ENCODE measurements at regions not wholly inside any gene's neighbourhood (a gene's known extent, or its start where the extent isn't known, plus 50 kb on each side); places are given as distances from the start of the nearest gene placed in this dataset.

GRCh38 chr10:78210548-78210947, 176.9 kb downstream of the RPS24 start:
- no peak overlapping the region for H3K27ac ChIP-seq (ENCODE audit: low read depth, low read length)

GRCh38 chr10:78210976-78211375, 177.3 kb downstream of the RPS24 start:
- Histone ChIP-seq H2BK5ac (ENCODE audit: low read length) (no peak overlapping the region), H3K27me3 (ENCODE audit: insufficient read depth, low read length, poor library complexity) (no peaks in the 10 kb centered on the region), H3K4me2 (ENCODE audit: low read length) (no peak overlapping the region), H2BK120ac (ENCODE audit: low read depth, low read length) (no peak overlapping the region), H3K9ac (ENCODE audit: low read length) (no peak overlapping the region), H3K18ac (ENCODE audit: low read length) (no peak overlapping the region), H3K27ac (ENCODE audit: low read depth, low read length) (no peak overlapping the region), H4K5ac (ENCODE audit: low read length) (no peak overlapping the region), H3K36me3 (ENCODE audit: control insufficient read depth, insufficient read depth, low read length) (no peaks in the 10 kb centered on the region), H3K56ac (ENCODE audit: low read length) (no peak overlapping the region), H3K79me2 (ENCODE audit: control insufficient read depth, insufficient read depth, low read length) (no peaks in the 10 kb centered on the region), H3K4me1 (ENCODE audit: control insufficient read depth, low read depth, low read length) (no peaks in the 10 kb centered on the region), H4K8ac (ENCODE audit: low read depth, low read length) (no peak overlapping the region), H2AK5ac (ENCODE audit: low read length) (no peak overlapping the region), H3K23ac (ENCODE audit: low read length) (no peak overlapping the region), H3K4ac (ENCODE audit: low read depth, low read length) (no peak overlapping the region), H3K4me3 (ENCODE audit: low read length) (no peak overlapping the region), H2BK15ac (replicated peaks; ENCODE audit: low read depth) (no peak overlapping the region), H3K79me1 (ENCODE audit: low read length) (no peaks in the 10 kb centered on the region)
- WGBS (ENCODE audit: extremely low coverage, insufficient coverage, low lambda C conversion rate), result no CpG with 5 or more reads among the region's 6 CpGs
- no peak for DNase-seq

More at GRCh38 chr10:78210548-78210947, 176.9 kb downstream of the RPS24 start:
- Histone ChIP-seq H3K9ac (ENCODE audit: low read length) (no peak overlapping the region), H3K4me2 (ENCODE audit: low read length) (no peak overlapping the region), H3K27me3 (ENCODE audit: insufficient read depth, low read length, poor library complexity) (no peaks in the 10 kb centered on the region), H3K18ac (ENCODE audit: low read length) (no peak overlapping the region), H3K4me1 (ENCODE audit: control insufficient read depth, low read depth, low read length) (no peaks in the 10 kb centered on the region), H2AK5ac (ENCODE audit: low read length) (no peak overlapping the region), H3K79me2 (ENCODE audit: control insufficient read depth, insufficient read depth, low read length) (no peaks in the 10 kb centered on the region), H4K5ac (ENCODE audit: low read length) (no peak overlapping the region), H2BK5ac (ENCODE audit: low read length) (no peak overlapping the region), H3K56ac (ENCODE audit: low read length) (no peak overlapping the region), H3K36me3 (ENCODE audit: control insufficient read depth, insufficient read depth, low read length) (no peaks in the 10 kb centered on the region), H3K79me1 (ENCODE audit: low read length) (no peaks in the 10 kb centered on the region), H2BK15ac (replicated peaks; ENCODE audit: low read depth) (no peak overlapping the region), H3K4me3 (ENCODE audit: low read length) (no peak overlapping the region), H3K23ac (ENCODE audit: low read length) (no peak overlapping the region), H2BK120ac (ENCODE audit: low read depth, low read length) (no peak overlapping the region), H4K8ac (ENCODE audit: low read depth, low read length) (no peak overlapping the region), H3K4ac (ENCODE audit: low read depth, low read length) (no peak overlapping the region)
- no peak for DNase-seq
- WGBS (ENCODE audit: extremely low coverage, insufficient coverage, low lambda C conversion rate), result no CpG with 5 or more reads among the region's 5 CpGs

- H3K27ac ChIP-seq (ENCODE audit: low read depth, low read length), result no peak overlapping the region
- no peaks in the 10 kb centered on the region for H3K79me1 ChIP-seq (ENCODE audit: low read length)
- H3K9ac ChIP-seq (ENCODE audit: low read length), result no peak overlapping the region
These were observed 177.9 kb downstream of the RPS24 start for GRCh38 chr10:78211561-78212051.

GRCh38 chr10:78212060-78212785, 178.6 kb downstream of the RPS24 start:
- Histone ChIP-seq H4K5ac (ENCODE audit: low read length) (no peak overlapping the region), H4K8ac (ENCODE audit: low read depth, low read length) (no peak overlapping the region), H3K27me3 (ENCODE audit: insufficient read depth, low read length, poor library complexity) (no peaks in the 10 kb centered on the region), H2AK5ac (ENCODE audit: low read length) (no peak overlapping the region), H3K18ac (ENCODE audit: low read length) (no peak overlapping the region), H3K23ac (ENCODE audit: low read length) (no peak overlapping the region), H3K79me1 (ENCODE audit: low read length) (no peaks in the 10 kb centered on the region), H3K4me1 (ENCODE audit: control insufficient read depth, low read depth, low read length) (no peaks in the 10 kb centered on the region), H3K56ac (ENCODE audit: low read length) (no peak overlapping the region), H2BK15ac (replicated peaks; ENCODE audit: low read depth) (no peak overlapping the region), H3K79me2 (ENCODE audit: control insufficient read depth, insufficient read depth, low read length) (no peaks in the 10 kb centered on the region), H2BK120ac (ENCODE audit: low read depth, low read length) (no peak overlapping the region), H3K9ac (ENCODE audit: low read length) (no peak overlapping the region), H3K36me3 (ENCODE audit: control insufficient read depth, insufficient read depth, low read length) (no peaks in the 10 kb centered on the region), H3K4me3 (ENCODE audit: low read length) (no peak overlapping the region), H3K4ac (ENCODE audit: low read depth, low read length) (no peak overlapping the region), H3K27ac (ENCODE audit: low read depth, low read length) (no peak overlapping the region), H2BK5ac (ENCODE audit: low read length) (no peak overlapping the region), H3K4me2 (ENCODE audit: low read length) (no peak overlapping the region)
- WGBS (ENCODE audit: extremely low coverage, insufficient coverage, low lambda C conversion rate), result no CpG with 5 or more reads among the region's 10 CpGs
- no peak for DNase-seq

More at GRCh38 chr10:78211561-78212051, 177.9 kb downstream of the RPS24 start:
- H2AK5ac ChIP-seq (ENCODE audit: low read length), result no peak overlapping the region
- H4K8ac ChIP-seq (ENCODE audit: low read depth, low read length), result no peak overlapping the region
- no peak overlapping the region for H3K4me3 ChIP-seq (ENCODE audit: low read length)
- no peak overlapping the region for H2BK120ac ChIP-seq (ENCODE audit: low read depth, low read length)
- no peak overlapping the region for H3K23ac ChIP-seq (ENCODE audit: low read length)
- H2BK5ac ChIP-seq (ENCODE audit: low read length), result no peak overlapping the region
- no peaks in the 10 kb centered on the region for H3K4me1 ChIP-seq (ENCODE audit: control insufficient read depth, low read depth, low read length)
- H3K27me3 ChIP-seq (ENCODE audit: insufficient read depth, low read length, poor library complexity), result no peaks in the 10 kb centered on the region
- H3K79me2 ChIP-seq (ENCODE audit: control insufficient read depth, insufficient read depth, low read length), result no peaks in the 10 kb centered on the region
- DNase-seq, result peak; percentile 41
- H3K56ac ChIP-seq (ENCODE audit: low read length), result no peak overlapping the region
- H3K4me2 ChIP-seq (ENCODE audit: low read length), result no peak overlapping the region
- no peaks in the 10 kb centered on the region for H3K36me3 ChIP-seq (ENCODE audit: control insufficient read depth, insufficient read depth, low read length)
- no peak overlapping the region for H4K5ac ChIP-seq (ENCODE audit: low read length)
- WGBS (ENCODE audit: extremely low coverage, insufficient coverage, low lambda C conversion rate), result no CpG with 5 or more reads among the region's 6 CpGs
- no peak overlapping the region for H2BK15ac ChIP-seq (replicated peaks; ENCODE audit: low read depth)
- no peak overlapping the region for H3K4ac ChIP-seq (ENCODE audit: low read depth, low read length)
- H3K18ac ChIP-seq (ENCODE audit: low read length), result no peak overlapping the region

GRCh38 chr10:78212786-78213175, 179.1 kb downstream of the RPS24 start:
- no peak overlapping the region for H2BK5ac ChIP-seq (ENCODE audit: low read length)
- DNase-seq, result no peak
- no peaks in the 10 kb centered on the region for H3K4me1 ChIP-seq (ENCODE audit: control insufficient read depth, low read depth, low read length)
- H3K27me3 ChIP-seq (ENCODE audit: insufficient read depth, low read length, poor library complexity), result no peaks in the 10 kb centered on the region
- H2BK15ac ChIP-seq (replicated peaks; ENCODE audit: low read depth), result no peak overlapping the region
- H2AK5ac ChIP-seq (ENCODE audit: low read length), result no peak overlapping the region
- H4K8ac ChIP-seq (ENCODE audit: low read depth, low read length), result no peak overlapping the region
- no peak overlapping the region for H3K27ac ChIP-seq (ENCODE audit: low read depth, low read length)
- no CpG with 5 or more reads among the region's 7 CpGs for WGBS (ENCODE audit: extremely low coverage, insufficient coverage, low lambda C conversion rate)
- H3K36me3 ChIP-seq (ENCODE audit: control insufficient read depth, insufficient read depth, low read length), result no peaks in the 10 kb centered on the region
- no peaks in the 10 kb centered on the region for H3K79me2 ChIP-seq (ENCODE audit: control insufficient read depth, insufficient read depth, low read length)
- H3K18ac ChIP-seq (ENCODE audit: low read length), result no peak overlapping the region
- H3K9ac ChIP-seq (ENCODE audit: low read length), result no peak overlapping the region
- H3K4me2 ChIP-seq (ENCODE audit: low read length), result no peak overlapping the region
- no peak overlapping the region for H3K23ac ChIP-seq (ENCODE audit: low read length)
- no peak overlapping the region for H3K4ac ChIP-seq (ENCODE audit: low read depth, low read length)
- H3K56ac ChIP-seq (ENCODE audit: low read length), result no peak overlapping the region
- no peak overlapping the region for H4K5ac ChIP-seq (ENCODE audit: low read length)
- H2BK120ac ChIP-seq (ENCODE audit: low read depth, low read length), result no peak overlapping the region
- no peaks in the 10 kb centered on the region for H3K79me1 ChIP-seq (ENCODE audit: low read length)
- H3K4me3 ChIP-seq (ENCODE audit: low read length), result no peak overlapping the region

- WGBS (ENCODE audit: extremely low coverage, insufficient coverage, low lambda C conversion rate), result no CpG with 5 or more reads among the region's 4 CpGs
These were observed 181.3 kb downstream of the RPS24 start for GRCh38 chr10:78214955-78215354.

More at GRCh38 chr10:78214955-78215354, 181.3 kb downstream of the RPS24 start:
- Histone ChIP-seq H3K4me2 (ENCODE audit: low read length) (no peak overlapping the region), H3K4ac (ENCODE audit: low read depth, low read length) (no peak overlapping the region), H2BK120ac (ENCODE audit: low read depth, low read length) (no peak overlapping the region), H3K56ac (ENCODE audit: low read length) (no peak overlapping the region), H2AK5ac (ENCODE audit: low read length) (no peak overlapping the region), H3K36me3 (ENCODE audit: control insufficient read depth, insufficient read depth, low read length) (no peaks in the 10 kb centered on the region), H4K5ac (ENCODE audit: low read length) (no peak overlapping the region), H3K23ac (ENCODE audit: low read length) (no peak overlapping the region), H3K79me1 (ENCODE audit: low read length) (no peaks in the 10 kb centered on the region), H3K79me2 (ENCODE audit: control insufficient read depth, insufficient read depth, low read length) (no peaks in the 10 kb centered on the region), H3K4me3 (ENCODE audit: low read length) (no peak overlapping the region), H2BK5ac (ENCODE audit: low read length) (no peak overlapping the region), H3K4me1 (ENCODE audit: control insufficient read depth, low read depth, low read length) (no peaks in the 10 kb centered on the region), H3K18ac (ENCODE audit: low read length) (no peak overlapping the region), H2BK15ac (replicated peaks; ENCODE audit: low read depth) (no peak overlapping the region), H3K27ac (ENCODE audit: low read depth, low read length) (no peak overlapping the region), H4K8ac (ENCODE audit: low read depth, low read length) (no peak overlapping the region), H3K27me3 (ENCODE audit: insufficient read depth, low read length, poor library complexity) (no peaks in the 10 kb centered on the region), H3K9ac (ENCODE audit: low read length) (no peak overlapping the region)
- DNase-seq, result no peak

Measured in mesendoderm (in vitro differentiated cells).